HuH-7 (cell line): ENCODE measurements at regions not wholly inside any gene's neighbourhood (a gene's known extent, or its start where the extent isn't known, plus 50 kb on each side); places are given as distances from the start of the nearest gene placed in this dataset.
"Not testable (repeated sequence)": the region's sequence is repeated elsewhere in the genome, so short reads cannot be mapped to it uniquely, and the experiment has no call there.

Source experiments
- DNase-seq: peaks from one replicate; pipeline ENCODE4 v3.0.0; 2011; ENCODE audit warnings: low spot score

GRCh38 chr10:33609546-33609945 lies 275.1 kb upstream of the NRP1 start:
- DNase-seq = no peak

- no peak for DNase-seq
Measured at GRCh38 chr10:33602278-33602677, 267.8 kb upstream of the NRP1 start.

GRCh38 chr10:33600381-33600780 lies 265.9 kb upstream of the NRP1 start:
- DNase-seq = no peak

GRCh38 chr10:33596422-33596821 lies 262.0 kb upstream of the NRP1 start:
- DNase-seq = no peak

GRCh38 chr10:33594475-33594874 lies 260.0 kb upstream of the NRP1 start:
- no peak for DNase-seq

- DNase-seq = no peak
Measured at GRCh38 chr10:33588974-33589600, 254.6 kb upstream of the NRP1 start.

GRCh38 chr10:33584596-33584995 lies 250.1 kb upstream of the NRP1 start:
- not testable (repeated sequence) for DNase-seq

- DNase-seq = no peak
Measured at GRCh38 chr10:33579996-33580395, 245.5 kb upstream of the NRP1 start.

- DNase-seq = no peak
Measured at GRCh38 chr10:33573606-33574005, 239.1 kb upstream of the NRP1 start.

- peak; percentile 13 for DNase-seq
Measured at GRCh38 chr10:33571616-33572015, 237.1 kb upstream of the NRP1 start.

- no peak for DNase-seq
Measured at GRCh38 chr10:33570495-33570894, 236.0 kb upstream of the NRP1 start.

GRCh38 chr10:33569702-33570101 lies 235.2 kb upstream of the NRP1 start:
- DNase-seq = no peak

GRCh38 chr10:33566426-33566825 lies 232.0 kb upstream of the NRP1 start:
- DNase-seq = no peak

- no peak for DNase-seq
Measured at GRCh38 chr10:33566001-33566400, 231.5 kb upstream of the NRP1 start.

- DNase-seq = no peak
Measured at GRCh38 chr10:33565231-33565630, 230.8 kb upstream of the NRP1 start.

GRCh38 chr10:33559105-33559504 lies 224.6 kb upstream of the NRP1 start:
- no peak for DNase-seq

- no peak for DNase-seq
Measured at GRCh38 chr10:33557313-33557712, 222.8 kb upstream of the NRP1 start.

- DNase-seq = no peak
Measured at GRCh38 chr10:33556620-33557019, 222.2 kb upstream of the NRP1 start.

- no peak for DNase-seq
Measured at GRCh38 chr10:33556103-33556502, 221.6 kb upstream of the NRP1 start.

GRCh38 chr10:33553748-33554571 lies 219.5 kb upstream of the NRP1 start:
- DNase-seq = no peak

- DNase-seq = no peak
Measured at GRCh38 chr10:33552290-33552689, 217.8 kb upstream of the NRP1 start.

GRCh38 chr10:33550811-33551210 lies 216.3 kb upstream of the NRP1 start:
- DNase-seq = no peak

GRCh38 chr10:33547976-33548375 lies 213.5 kb upstream of the NRP1 start:
- DNase-seq = no peak

GRCh38 chr10:33546031-33546430 lies 211.6 kb upstream of the NRP1 start:
- DNase-seq = no peak
